HEK293T (cell line): ENCODE measurements at regions not wholly inside any gene's neighbourhood (a gene's known extent, or its start where the extent isn't known, plus 50 kb on each side); places are given as distances from the start of the nearest gene placed in this dataset.

Experiments
- BHLHE40 ChIP-seq: fragments of 450-650 bp; IDR thresholded peaks from 2 replicates; pipeline ENCODE4 v1.6.1; 2016; ENCODE audit warnings: mild to moderate bottlenecking, moderate library complexity, borderline replicate concordance
- ELF4 ChIP-seq: fragments of 450-650 bp; IDR thresholded peaks from 2 replicates; pipeline ENCODE4 v1.6.1; 2017; ENCODE audit warnings: antibody characterized with exemption
- FOXM1 ChIP-seq: fragments of 450-650 bp; IDR thresholded peaks from 2 replicates; pipeline ENCODE4 v1.6.1; 2017; ENCODE audit warnings: mild to moderate bottlenecking, borderline replicate concordance
- HDGF ChIP-seq: fragments of 450-650 bp; IDR thresholded peaks from 2 replicates; pipeline ENCODE4 v1.6.1; 2017; ENCODE audit warnings: antibody characterized with exemption, borderline replicate concordance
- TF ChIP-seq, protein P1 (sequence below): fragments of 450-650 bp; IDR thresholded peaks from 2 replicates; pipeline ENCODE4 v1.6.1; 2016

GRCh38 chr13:50629497-50629896, 214.0 kb downstream of the DLEU7 start:
- TF ChIP-seq BHLHE40 (no peak), FOXM1 (no peak), ELF4 (no peak), HDGF (no peak)
- TF ChIP-seq, protein P1, sequence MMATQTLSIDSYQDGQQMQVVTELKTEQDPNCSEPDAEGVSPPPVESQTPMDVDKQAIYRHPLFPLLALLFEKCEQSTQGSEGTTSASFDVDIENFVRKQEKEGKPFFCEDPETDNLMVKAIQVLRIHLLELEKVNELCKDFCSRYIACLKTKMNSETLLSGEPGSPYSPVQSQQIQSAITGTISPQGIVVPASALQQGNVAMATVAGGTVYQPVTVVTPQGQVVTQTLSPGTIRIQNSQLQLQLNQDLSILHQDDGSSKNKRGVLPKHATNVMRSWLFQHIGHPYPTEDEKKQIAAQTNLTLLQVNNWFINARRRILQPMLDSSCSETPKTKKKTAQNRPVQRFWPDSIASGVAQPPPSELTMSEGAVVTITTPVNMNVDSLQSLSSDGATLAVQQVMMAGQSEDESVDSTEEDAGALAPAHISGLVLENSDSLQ, result peak; percentile 37; the same call in 1 of the 2 replicates
